ENCODE measurements at regions not wholly inside any gene's neighbourhood (a gene's known extent, or its start where the extent isn't known, plus 50 kb on each side); places are given as distances from the start of the nearest gene placed in this dataset.
"Not testable (repeated sequence)": the region's sequence is repeated elsewhere in the genome, so short reads cannot be mapped to it uniquely, and the experiment has no call there.

DNA sequence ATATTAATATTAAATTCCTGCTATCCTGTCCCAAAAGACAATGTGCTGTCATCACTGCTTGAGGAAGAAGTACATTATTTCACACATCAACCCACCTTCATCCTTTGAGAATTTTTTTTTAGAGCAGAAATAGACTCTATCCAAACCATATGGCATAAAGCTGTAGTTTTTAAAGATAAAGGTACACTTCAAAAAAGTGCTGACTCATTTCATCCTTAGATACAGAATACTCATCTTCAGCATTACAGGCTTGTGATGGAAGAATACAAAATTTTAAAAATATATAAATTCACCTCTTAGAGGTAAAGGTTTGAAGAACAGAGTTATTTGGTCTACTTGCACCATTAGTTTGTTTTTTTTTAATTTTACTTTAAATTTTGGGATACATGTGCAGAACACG lies 126.7 kb upstream of the ERG start:
- no peak overlapping the region for H3K27ac ChIP-seq
- TF ChIP-seq, protein P1, sequence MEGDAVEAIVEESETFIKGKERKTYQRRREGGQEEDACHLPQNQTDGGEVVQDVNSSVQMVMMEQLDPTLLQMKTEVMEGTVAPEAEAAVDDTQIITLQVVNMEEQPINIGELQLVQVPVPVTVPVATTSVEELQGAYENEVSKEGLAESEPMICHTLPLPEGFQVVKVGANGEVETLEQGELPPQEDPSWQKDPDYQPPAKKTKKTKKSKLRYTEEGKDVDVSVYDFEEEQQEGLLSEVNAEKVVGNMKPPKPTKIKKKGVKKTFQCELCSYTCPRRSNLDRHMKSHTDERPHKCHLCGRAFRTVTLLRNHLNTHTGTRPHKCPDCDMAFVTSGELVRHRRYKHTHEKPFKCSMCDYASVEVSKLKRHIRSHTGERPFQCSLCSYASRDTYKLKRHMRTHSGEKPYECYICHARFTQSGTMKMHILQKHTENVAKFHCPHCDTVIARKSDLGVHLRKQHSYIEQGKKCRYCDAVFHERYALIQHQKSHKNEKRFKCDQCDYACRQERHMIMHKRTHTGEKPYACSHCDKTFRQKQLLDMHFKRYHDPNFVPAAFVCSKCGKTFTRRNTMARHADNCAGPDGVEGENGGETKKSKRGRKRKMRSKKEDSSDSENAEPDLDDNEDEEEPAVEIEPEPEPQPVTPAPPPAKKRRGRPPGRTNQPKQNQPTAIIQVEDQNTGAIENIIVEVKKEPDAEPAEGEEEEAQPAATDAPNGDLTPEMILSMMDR (conservative IDR thresholded peaks at IDR 0.05) = no peak
- TF ChIP-seq ZFX (IDR thresholded peaks at IDR 0.05) = no peak

DNA sequence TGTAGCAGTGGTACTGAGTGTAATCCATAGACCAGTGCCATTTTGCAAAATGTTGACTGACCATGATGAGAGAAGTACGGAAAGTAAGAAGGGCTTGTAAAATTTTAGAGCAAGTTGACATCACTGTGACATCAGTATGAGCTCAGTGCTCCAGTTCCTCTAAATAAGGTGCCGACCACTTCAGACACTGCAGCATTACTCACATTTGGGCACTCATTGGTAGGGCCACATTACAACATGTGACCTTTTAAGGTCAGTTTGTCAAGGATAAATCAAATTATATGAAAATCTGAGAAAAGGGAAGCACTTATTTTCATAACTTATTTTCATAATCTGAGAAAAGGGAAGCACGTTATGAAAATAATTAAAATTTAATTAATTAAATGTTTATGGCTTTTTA lies 128.0 kb upstream of the ERG start:
- TF ChIP-seq, protein P1 (conservative IDR thresholded peaks at IDR 0.05) = no peak
- TF ChIP-seq ZFX (IDR thresholded peaks at IDR 0.05) = no peak
- H3K27ac ChIP-seq = no peak overlapping the region

- TF ChIP-seq ZFX (IDR thresholded peaks at IDR 0.05) = no peak
- TF ChIP-seq, protein P1 (conservative IDR thresholded peaks at IDR 0.05) = no peak
- H3K27ac ChIP-seq = no peak overlapping the region
Observed at GRCh38 chr21:38628349-38628748, 130.1 kb upstream of the ERG start.

- TF ChIP-seq, protein P1 (conservative IDR thresholded peaks at IDR 0.05) = no peak
- no peak for TF ChIP-seq ZFX (IDR thresholded peaks at IDR 0.05)
- H3K27ac ChIP-seq = no peak overlapping the region
Observed at GRCh38 chr21:38631206-38631605, 132.9 kb upstream of the ERG start.

DNA sequence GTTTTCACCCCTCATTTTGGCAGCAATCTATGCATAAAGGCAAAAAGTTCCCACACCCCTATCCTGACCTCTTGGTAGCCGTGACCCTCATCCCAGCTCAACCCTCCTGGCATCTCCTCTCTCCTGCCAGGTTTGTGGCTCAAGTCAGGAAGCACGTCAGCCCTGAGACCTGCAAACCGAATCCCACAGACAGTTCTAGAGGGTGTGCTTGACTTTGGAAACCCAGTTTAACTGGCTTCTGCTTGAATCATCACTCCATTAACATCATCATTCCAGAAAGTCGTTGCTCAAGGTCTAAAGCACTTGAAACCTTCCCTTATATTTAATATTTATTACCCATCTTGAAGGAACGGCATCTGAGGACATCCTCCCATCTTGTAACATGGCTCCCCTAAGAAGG lies 133.4 kb upstream of the ERG start:
- no peak overlapping the region for H3K27ac ChIP-seq
- TF ChIP-seq ZFX (IDR thresholded peaks at IDR 0.05) = no peak
- TF ChIP-seq, protein P1 (conservative IDR thresholded peaks at IDR 0.05) = no peak

GRCh38 chr21:38637161-38637560 lies 138.9 kb upstream of the ERG start:
- no peak for TF ChIP-seq ZFX (IDR thresholded peaks at IDR 0.05)
- TF ChIP-seq, protein P1 (conservative IDR thresholded peaks at IDR 0.05) = no peak
- no peak overlapping the region for H3K27ac ChIP-seq

DNA sequence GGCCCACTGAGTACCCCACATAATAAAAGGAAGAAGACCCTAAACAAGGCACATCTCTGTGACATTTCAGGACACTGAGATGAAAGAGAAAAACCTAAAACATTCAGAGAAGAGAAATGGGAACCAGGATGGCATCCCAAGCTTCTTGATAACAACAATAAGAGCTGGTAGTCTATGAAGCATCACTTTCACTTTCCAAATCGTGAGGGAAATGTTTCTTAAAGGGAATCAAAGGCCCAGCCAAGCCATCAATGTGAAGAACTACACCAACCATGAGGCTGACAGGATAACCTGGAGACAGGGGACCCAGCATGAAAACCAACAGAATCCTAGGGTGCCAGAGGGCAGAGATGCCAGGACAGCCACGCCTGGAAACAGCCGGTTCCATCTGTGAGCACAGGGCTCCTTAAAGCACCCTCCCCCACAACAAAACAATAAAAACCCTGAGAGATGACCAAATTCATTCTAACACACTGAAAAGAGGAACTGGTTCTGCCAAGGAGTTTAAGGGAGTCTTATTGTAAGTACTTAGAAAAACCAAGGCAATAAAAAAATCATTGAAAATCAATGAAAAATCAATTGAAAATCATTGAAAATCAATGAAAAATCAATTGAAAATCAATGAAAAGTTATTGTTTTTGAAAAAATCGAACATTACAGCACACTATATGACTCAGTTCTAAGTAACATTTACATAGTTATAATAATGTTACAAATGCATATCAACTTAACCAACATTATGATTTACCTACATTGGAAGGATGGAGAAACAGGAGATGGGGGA lies 141.5 kb upstream of the ERG start:
- H3K27ac ChIP-seq = no peak overlapping the region
- TF ChIP-seq ZFX (IDR thresholded peaks at IDR 0.05) = no peak
- TF ChIP-seq, protein P1 (conservative IDR thresholded peaks at IDR 0.05) = no peak

DNA sequence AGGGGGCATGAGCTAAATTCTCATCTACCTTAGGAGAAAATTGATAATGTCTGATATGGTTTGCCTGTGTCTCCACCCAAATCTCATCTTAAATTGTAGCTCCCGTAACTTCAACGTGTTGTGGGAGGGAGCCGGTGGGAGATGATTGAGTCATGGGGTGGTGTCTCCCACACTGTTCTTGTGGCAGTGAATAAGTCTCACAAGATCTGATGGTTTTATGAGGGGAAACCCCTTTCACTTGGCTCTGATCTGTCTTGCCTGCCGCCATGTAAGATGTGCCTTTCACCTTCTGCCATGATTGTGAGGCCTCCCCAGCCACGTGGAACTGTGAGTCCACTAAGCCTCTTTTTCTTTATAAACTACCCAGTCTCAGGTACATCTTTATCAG lies 142.1 kb upstream of the ERG start:
- not testable (repeated sequence) for H3K27ac ChIP-seq
